NB4 (cell line): ENCODE measurements at regions not wholly inside any gene's neighbourhood (a gene's known extent, or its start where the extent isn't known, plus 50 kb on each side); places are given as distances from the start of the nearest gene placed in this dataset.

ENCODE experiments used
- DNase-seq: peaks from one replicate; pipeline ENCODE4 v3.0.0; 2010; ENCODE audit warnings: low read depth
- H3K4me3 ChIP-seq: one replicate; pipeline ENCODE4 v1.5.1; 2011; ENCODE audit warnings: mild to moderate bottlenecking, low read depth, low read length, moderate library complexity
- CTCF ChIP-seq: IDR thresholded peaks from one replicate; pipeline ENCODE4 v1.5.1; 2012; ENCODE audit warnings: low read depth, low read length
- MYC ChIP-seq: IDR thresholded peaks from 2 replicates; pipeline ENCODE4 v1.6.1; 2011; ENCODE audit warnings: low read depth, low read length
- POLR2A ChIP-seq: IDR thresholded peaks from 2 replicates; pipeline ENCODE4 v1.6.1; 2011; ENCODE audit warnings: mild to moderate bottlenecking; ENCODE audit not compliant: insufficient read length; ENCODE audit errors: extremely low read depth
- TF ChIP-seq, protein P1 (sequence below): IDR thresholded peaks from 2 replicates; pipeline ENCODE4 v1.6.1; 2011; ENCODE audit warnings: low read depth, low read length

- TF ChIP-seq POLR2A (no peak), MYC (no peak; the same call in 1 of the 2 replicates), CTCF (peak; percentile 76)
- TF ChIP-seq, protein P1, sequence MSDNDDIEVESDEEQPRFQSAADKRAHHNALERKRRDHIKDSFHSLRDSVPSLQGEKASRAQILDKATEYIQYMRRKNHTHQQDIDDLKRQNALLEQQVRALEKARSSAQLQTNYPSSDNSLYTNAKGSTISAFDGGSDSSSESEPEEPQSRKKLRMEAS = peak; percentile 66
- H3K4me3 ChIP-seq = no peak overlapping the region
- DNase-seq = peak; percentile 84
These were observed 157.2 kb upstream of the PITX1 start for GRCh38 chr5:135191084-135191826.

DNA sequence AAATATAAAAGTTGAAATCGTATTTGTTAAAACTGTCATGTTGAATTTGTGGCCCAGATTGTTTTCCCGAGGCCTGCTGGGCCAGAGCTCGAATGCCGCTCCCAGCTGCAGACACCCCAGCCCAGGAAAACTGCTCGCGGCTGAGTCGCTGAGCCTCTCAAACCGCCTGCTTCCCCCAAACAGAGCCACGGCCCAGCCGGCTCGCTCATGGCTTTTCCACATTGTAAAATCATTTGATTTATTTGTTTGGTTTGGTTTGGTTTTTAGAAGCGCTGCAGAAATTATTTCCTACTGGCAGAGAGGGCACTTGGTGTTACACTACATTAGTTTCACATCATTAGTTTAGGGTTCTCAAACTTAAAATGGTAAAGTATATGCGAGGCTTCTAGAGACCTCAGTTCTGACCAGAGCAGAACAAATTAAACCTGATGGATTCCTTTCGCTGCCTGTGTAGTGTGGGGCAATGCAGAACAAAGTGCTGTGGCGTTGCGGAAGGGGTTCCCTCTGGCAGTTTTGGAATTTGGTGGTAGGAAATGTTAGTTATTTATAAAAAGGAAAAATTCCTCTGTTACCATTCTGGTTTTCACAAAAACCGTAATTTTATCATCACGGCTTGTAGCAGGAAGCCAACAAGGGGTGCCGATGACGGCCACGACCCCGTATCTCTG, 156.5 kb upstream of the PITX1 start:
- DNase-seq = no peak
- TF ChIP-seq MYC (no peak), POLR2A (no peak), CTCF (no peak)
- TF ChIP-seq, protein P1 = no peak
- H3K4me3 ChIP-seq = no peak overlapping the region

DNA sequence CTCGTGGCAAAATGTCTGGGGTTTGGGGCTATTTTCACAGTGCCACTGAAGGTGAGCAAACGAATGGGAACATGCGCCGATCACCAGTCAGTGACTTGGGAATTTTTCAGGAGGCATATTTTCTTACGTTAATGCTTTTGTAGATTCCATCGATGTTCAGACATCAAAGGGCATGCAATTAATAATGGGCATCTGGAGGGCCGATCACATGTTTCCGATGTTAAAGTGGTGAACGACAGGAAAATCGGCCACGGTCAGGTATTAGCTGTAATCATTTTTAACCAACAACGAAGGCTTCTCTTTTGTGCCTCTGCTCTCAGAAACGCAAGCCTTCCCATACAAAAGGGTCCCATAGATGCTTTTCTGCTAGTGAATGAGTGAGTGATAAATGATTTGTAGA, 155.0 kb upstream of the PITX1 start:
- no peak overlapping the region for H3K4me3 ChIP-seq
- no peak for DNase-seq
- no peak for TF ChIP-seq CTCF

GRCh38 chr5:135188233-135188914, 154.3 kb upstream of the PITX1 start:
- no peak overlapping the region for H3K4me3 ChIP-seq
- TF ChIP-seq POLR2A (no peak), CTCF (no peak), MYC (no peak)
- TF ChIP-seq, protein P1 = no peak
- DNase-seq = no peak

DNA sequence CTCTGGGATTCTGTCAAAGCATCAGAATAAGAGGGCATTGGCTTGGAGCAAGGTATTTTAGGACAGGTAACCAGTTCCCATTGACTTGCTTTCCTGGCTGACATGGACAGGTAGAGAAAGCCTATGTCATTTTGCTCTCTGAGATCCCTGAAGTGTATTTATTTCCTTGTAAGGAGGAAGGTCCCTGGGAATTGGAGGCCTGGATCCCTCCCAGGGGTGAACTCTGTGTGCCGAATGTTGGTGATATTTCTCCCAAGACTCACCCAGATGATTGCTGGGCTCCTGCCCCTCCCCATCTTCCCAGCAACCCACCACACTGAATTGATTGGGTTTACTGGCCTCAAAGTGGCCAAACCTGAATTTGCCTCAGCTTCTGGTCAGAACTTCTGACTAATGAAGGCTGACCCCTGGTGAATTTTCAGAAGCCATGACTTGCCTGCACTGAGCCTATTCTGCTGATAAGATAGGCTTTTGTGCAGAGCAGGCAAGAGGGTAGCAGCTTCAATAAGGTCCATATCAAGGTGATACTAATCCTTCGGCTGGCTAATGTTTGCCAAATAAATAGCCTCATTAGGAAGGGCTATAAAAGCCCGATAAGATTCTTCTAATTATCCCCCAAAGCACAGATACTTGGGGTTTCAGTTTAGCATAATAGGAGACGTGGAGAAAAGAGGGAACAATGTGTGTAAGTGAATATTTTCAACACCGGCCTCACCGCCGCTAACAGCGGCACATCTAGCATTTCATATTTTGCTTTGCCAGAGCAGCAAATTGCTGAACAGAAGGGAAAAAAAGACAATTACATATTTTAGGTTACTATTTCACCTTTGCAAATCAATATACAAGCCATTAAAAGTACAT, 152.9 kb upstream of the PITX1 start:
- DNase-seq = no peak
- TF ChIP-seq, protein P1 = no peak
- no peak for TF ChIP-seq CTCF
- TF ChIP-seq POLR2A = no peak
- no peak for TF ChIP-seq MYC
- no peak overlapping the region for H3K4me3 ChIP-seq
